ENCODE measurements at regions not wholly inside any gene's neighbourhood (a gene's known extent, or its start where the extent isn't known, plus 50 kb on each side); places are given as distances from the start of the nearest gene placed in this dataset.

DNA sequence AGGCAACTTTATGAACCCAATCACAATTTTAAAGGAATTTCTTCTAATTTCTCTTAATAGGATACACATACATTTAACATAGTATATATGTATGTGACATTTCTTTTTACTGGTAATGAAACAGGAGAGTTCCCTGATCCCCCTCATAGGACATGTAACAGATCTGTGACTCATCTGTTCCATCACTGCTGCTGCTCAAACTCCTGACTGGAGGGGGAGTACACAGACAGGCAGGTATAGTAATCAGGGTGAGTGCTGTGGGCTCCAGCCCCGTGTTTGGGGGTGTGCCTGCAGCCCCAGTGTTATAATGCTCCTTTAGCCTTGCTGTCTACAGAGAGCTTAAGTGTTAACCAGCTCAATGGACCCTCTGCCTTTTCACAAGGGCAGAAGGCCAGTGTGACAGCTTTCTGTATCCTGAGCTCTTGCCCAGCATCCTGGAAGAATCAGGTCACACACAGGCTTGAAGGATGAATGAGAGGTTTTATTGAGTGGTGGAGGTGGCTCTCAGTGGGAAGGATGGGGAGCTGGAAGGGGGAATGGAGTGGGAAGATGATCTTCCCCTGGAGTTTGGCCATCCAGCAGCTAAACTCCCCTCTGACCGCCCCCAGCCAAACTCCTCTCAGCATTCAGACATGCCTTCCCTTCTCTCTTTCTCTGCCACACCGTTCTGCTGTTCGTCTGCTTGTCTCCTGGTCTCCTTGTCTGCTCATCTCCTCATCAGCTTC, 161.3 kb downstream of the ZNF608 start:
- no peak overlapping the region for H3K27ac Mint-ChIP-seq

More for the DNA sequence above, 161.3 kb downstream of the ZNF608 start:
- Histone ChIP-seq H2BK12ac (ENCODE audit: insufficient read length, low read depth, low read length) (no peak overlapping the region), H4K20me1 (ENCODE audit: control insufficient read depth, insufficient read depth, insufficient read length) (no peaks in the 10 kb centered on the region), H2AFZ (ENCODE audit: low read length) (no peak overlapping the region), H3T11ph (ENCODE audit: low read length) (no peak overlapping the region), H2AK5ac (ENCODE audit: insufficient read length, low read length) (no peak overlapping the region), H3K9ac (ENCODE audit: extremely low read depth, insufficient read length, low read length) (no peak overlapping the region), H4K8ac (replicated peaks; ENCODE audit: insufficient read length, low read depth, low read length) (no peak overlapping the region), H3K27me3 (ENCODE audit: insufficient read depth, low read length) (no peaks in the 10 kb centered on the region), H3K23me2 (ENCODE audit: insufficient read length, low read depth, low read length, poor library complexity, severe bottlenecking) (no peaks in the 10 kb centered on the region), H2BK20ac (ENCODE audit: low read depth, low read length, poor library complexity, severe bottlenecking) (no peak overlapping the region), H4K91ac (ENCODE audit: insufficient read length, low read depth, low read length) (no peak overlapping the region), H3K4me1 (ENCODE audit: insufficient read depth, low read length) (peaks cover 21% of the 10 kb centered on the region), H3K4me2 (ENCODE audit: insufficient read depth, insufficient read length, low read length) (no peak overlapping the region), H2BK5ac (ENCODE audit: insufficient read length, low read length) (no peak overlapping the region), H3K18ac (ENCODE audit: insufficient read length, low read depth, low read length) (no peak overlapping the region), H4K5ac (ENCODE audit: insufficient read length, low read depth, low read length) (no peak overlapping the region), H3K4ac (ENCODE audit: low read depth, low read length) (no peak overlapping the region), H3K79me2 (ENCODE audit: insufficient read depth, low read length) (no peaks in the 10 kb centered on the region), H2BK15ac (ENCODE audit: low read depth, low read length) (no peak overlapping the region), H3K9me3 (ENCODE audit: control insufficient read depth, low read depth, low read length) (no peaks in the 10 kb centered on the region), H2BK120ac (ENCODE audit: low read depth, low read length, poor library complexity, severe bottlenecking) (no peak overlapping the region), H3K23ac (ENCODE audit: insufficient read length, low read depth, low read length) (no peak overlapping the region), H3K56ac (ENCODE audit: insufficient read length, low read depth, low read length) (no peak overlapping the region), H3K14ac (ENCODE audit: insufficient read depth, low read length) (no peak overlapping the region), H3K27ac (ENCODE audit: insufficient read length, low read depth, low read length) (no peak overlapping the region), H3K79me1 (ENCODE audit: insufficient read depth, low read depth, low read length, poor library complexity, severe bottlenecking) (no peaks in the 10 kb centered on the region)
- DNase-seq = no peak
- no CpG with 5 or more reads among the region's 4 CpGs for WGBS (ENCODE audit: extremely low coverage, insufficient read length, low lambda C conversion rate)
- Mint-ChIP-seq H3K27me3 (ENCODE audit: low read depth) (no peaks in the 10 kb centered on the region; the same call in 1 of the 2 replicates), H3K4me3 (no peak overlapping the region), H3K4me1 (peaks cover 36 to 37% of the 10 kb centered on the region in 2 experiments), H3K36me3 (ENCODE audit: insufficient read depth in 1 of 3, low read depth in 3 of 3) (peaks cover 5 to 22% (median 14%) of the 10 kb centered on the region in 3 experiments; a peak in 4 of 7 replicates), H3K9me3 (peaks cover 20 to 24% of the 10 kb centered on the region in 2 experiments)
- TF ChIP-seq, protein P1, sequence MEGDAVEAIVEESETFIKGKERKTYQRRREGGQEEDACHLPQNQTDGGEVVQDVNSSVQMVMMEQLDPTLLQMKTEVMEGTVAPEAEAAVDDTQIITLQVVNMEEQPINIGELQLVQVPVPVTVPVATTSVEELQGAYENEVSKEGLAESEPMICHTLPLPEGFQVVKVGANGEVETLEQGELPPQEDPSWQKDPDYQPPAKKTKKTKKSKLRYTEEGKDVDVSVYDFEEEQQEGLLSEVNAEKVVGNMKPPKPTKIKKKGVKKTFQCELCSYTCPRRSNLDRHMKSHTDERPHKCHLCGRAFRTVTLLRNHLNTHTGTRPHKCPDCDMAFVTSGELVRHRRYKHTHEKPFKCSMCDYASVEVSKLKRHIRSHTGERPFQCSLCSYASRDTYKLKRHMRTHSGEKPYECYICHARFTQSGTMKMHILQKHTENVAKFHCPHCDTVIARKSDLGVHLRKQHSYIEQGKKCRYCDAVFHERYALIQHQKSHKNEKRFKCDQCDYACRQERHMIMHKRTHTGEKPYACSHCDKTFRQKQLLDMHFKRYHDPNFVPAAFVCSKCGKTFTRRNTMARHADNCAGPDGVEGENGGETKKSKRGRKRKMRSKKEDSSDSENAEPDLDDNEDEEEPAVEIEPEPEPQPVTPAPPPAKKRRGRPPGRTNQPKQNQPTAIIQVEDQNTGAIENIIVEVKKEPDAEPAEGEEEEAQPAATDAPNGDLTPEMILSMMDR (conservative IDR thresholded peaks at IDR 0.05) = no peak
